IMR-90 (cell line): ENCODE measurements at regions not wholly inside any gene's neighbourhood (a gene's known extent, or its start where the extent isn't known, plus 50 kb on each side); places are given as distances from the start of the nearest gene placed in this dataset.

Experiments
- ATAC-seq: fragments of 200-7000 bp; cut with Tn5 transposase; 2 replicates; pipeline ENCODE4 v1.9.1; 2020; ENCODE audit warnings: low read depth, mild to moderate bottlenecking, moderate library complexity
- BruUV-seq: library from RNA; stranded (reverse); fragments of 400-500 nt; replicated peaks from 2 replicates; lab custom pipeline; 2021; lab: Mats Ljungman, UMichigan
- CTCF ChIA-PET: fragments of 300-600 bp; formaldehyde crosslinking; extraction: SDS; loops from one replicate; lab custom pipeline; 2021; ENCODE audit warnings: antibody characterized with exemption; lab: Yijun Ruan, JAX
- POLR2A ChIA-PET: fragments of 300-600 bp; sonication (Branson Sonifier 250); formaldehyde crosslinking; loops from one replicate; lab custom pipeline; 2022; ENCODE audit warnings: antibody characterized with exemption; ENCODE audit not compliant: unreplicated experiment; lab: Charles Lee
- DNase-seq: peaks from one replicate; pipeline ENCODE4 v3.0.0; 2013
- H2AFZ ChIP-seq: replicated peaks from 2 replicates; pipeline ENCODE3; 2013; ENCODE audit warnings: low read length, mild to moderate bottlenecking; ENCODE audit not compliant: poor library complexity
- H2AK5ac ChIP-seq: 2 replicates; pipeline ENCODE4 v1.6.1; 2013; ENCODE audit warnings: low read depth, low read length, inconsistent platforms
- H2AK9ac ChIP-seq: replicated peaks from 2 replicates; pipeline ENCODE3; 2013; ENCODE audit warnings: mild to moderate bottlenecking, low read depth, low read length, moderate library complexity; ENCODE audit not compliant: poor library complexity
- H2BK120ac ChIP-seq: 2 replicates; pipeline ENCODE4 v1.6.1; 2013; ENCODE audit warnings: low read depth, low read length, inconsistent platforms
- H2BK15ac ChIP-seq: 3 replicates; pipeline ENCODE4 v1.6.1; 2013; ENCODE audit warnings: low read depth, low read length, inconsistent platforms
- H2BK20ac ChIP-seq: 2 replicates; pipeline ENCODE4 v1.6.1; 2013; ENCODE audit warnings: low read depth, mild to moderate bottlenecking, inconsistent platforms, low read length, moderate library complexity
- H2BK5ac ChIP-seq: 2 replicates; pipeline ENCODE4 v1.6.1; 2013; ENCODE audit warnings: mild to moderate bottlenecking, low read depth, low read length, inconsistent platforms; ENCODE audit not compliant: poor library complexity, severe bottlenecking
- H3K14ac ChIP-seq: replicated peaks from 2 replicates; pipeline ENCODE4 v1.6.1; 2013; ENCODE audit warnings: low read depth, low read length, inconsistent platforms
- H3K18ac ChIP-seq: 2 replicates; pipeline ENCODE4 v1.6.1; 2013; ENCODE audit warnings: low read depth, low read length, control low read depth
- H3K23ac ChIP-seq: 2 replicates; pipeline ENCODE4 v1.6.1; 2013; ENCODE audit warnings: low read depth, low read length, inconsistent platforms
- H3K27ac ChIP-seq: 2 replicates; pipeline ENCODE4 v1.5.1; 2013; ENCODE audit warnings: mild to moderate bottlenecking, control low read depth, low read length; ENCODE audit not compliant: insufficient read depth
- H3K27me3 ChIP-seq: 2 replicates; pipeline ENCODE4 v1.6.1; 2013; ENCODE audit warnings: low read length; ENCODE audit not compliant: control insufficient read depth, insufficient read depth
- H3K36me3 ChIP-seq: 2 replicates; pipeline ENCODE4 v1.6.1; 2013; ENCODE audit warnings: low read length, mixed read lengths; ENCODE audit not compliant: control insufficient read depth, insufficient read depth
- H3K4ac ChIP-seq: 2 replicates; pipeline ENCODE4 v1.6.1; 2013; ENCODE audit warnings: low read depth, low read length, inconsistent platforms
- H3K4me1 ChIP-seq: 2 replicates; pipeline ENCODE4 v1.6.1; 2013; ENCODE audit warnings: low read length, mixed read lengths; ENCODE audit not compliant: control insufficient read depth, insufficient read depth
- H3K4me2 ChIP-seq: 2 replicates; pipeline ENCODE4 v1.6.1; 2013; ENCODE audit warnings: low read depth, mild to moderate bottlenecking, control low read depth, low read length, moderate library complexity
- H3K4me3 ChIP-seq: 2 replicates; pipeline ENCODE4 v1.5.1; 2013; ENCODE audit warnings: low read depth, mild to moderate bottlenecking, control low read depth, low read length, moderate library complexity; ENCODE audit not compliant: insufficient read depth
- H3K56ac ChIP-seq: 2 replicates; pipeline ENCODE4 v1.6.1; 2013; ENCODE audit warnings: low read length, inconsistent platforms; ENCODE audit not compliant: insufficient read depth; ENCODE audit errors: extremely low read depth
- H3K79me1 ChIP-seq, 2 experiments: 2 replicates each; pipeline ENCODE4 v1.6.1; 2013; ENCODE audit warnings: low read length in 2 of 2, inconsistent platforms in 1 of 2, low read depth in 1 of 2
- H3K9ac ChIP-seq: 2 replicates; pipeline ENCODE4 v1.6.1; 2013; ENCODE audit warnings: low read depth, low read length, control low read depth
- H3K9me1 ChIP-seq: 2 replicates; pipeline ENCODE4 v1.6.1; 2013; ENCODE audit warnings: low read length, inconsistent platforms; ENCODE audit not compliant: insufficient read depth
- H3K9me3 ChIP-seq: 2 replicates; pipeline ENCODE4 v1.6.1; 2013; ENCODE audit warnings: low read length; ENCODE audit not compliant: control insufficient read depth, insufficient read depth
- H4K20me1 ChIP-seq: 2 replicates; pipeline ENCODE4 v1.6.1; 2013; ENCODE audit warnings: low read length, inconsistent platforms; ENCODE audit not compliant: insufficient read depth
- H4K5ac ChIP-seq: 2 replicates; pipeline ENCODE4 v1.6.1; 2013; ENCODE audit warnings: mild to moderate bottlenecking, low read depth, low read length, control low read depth
- H4K8ac ChIP-seq, 2 experiments: 2 replicates each; pipeline ENCODE4 v1.6.1; 2013; ENCODE audit warnings: low read depth in 2 of 2, low read length in 2 of 2, control low read depth in 1 of 2, inconsistent platforms in 1 of 2
- H4K91ac ChIP-seq: 2 replicates; pipeline ENCODE4 v1.6.1; 2013; ENCODE audit warnings: low read depth, low read length, inconsistent platforms; ENCODE audit not compliant: insufficient read depth
- BHLHE40 ChIP-seq: fragments of 150-350 bp; IDR thresholded peaks from 2 replicates; pipeline ENCODE4 v1.6.1; 2016; ENCODE audit warnings: mild to moderate bottlenecking, low read depth, low read length
- CEBPB ChIP-seq: IDR thresholded peaks from 2 replicates; pipeline ENCODE4 v1.6.1; 2012; ENCODE audit warnings: low read depth, low read length, improper control_type of control experiment
- CHD1 ChIP-seq: IDR thresholded peaks from 2 replicates; pipeline ENCODE4 v1.6.1; 2012; ENCODE audit warnings: low read depth, low read length, improper control_type of control experiment
- MAFK ChIP-seq: IDR thresholded peaks from 2 replicates; pipeline ENCODE4 v1.6.1; 2012; ENCODE audit warnings: low read depth, low read length, improper control_type of control experiment
- MAZ ChIP-seq: IDR thresholded peaks from 2 replicates; pipeline ENCODE4 v1.6.1; 2012; ENCODE audit warnings: low read depth, mild to moderate bottlenecking, low read length, improper control_type of control experiment, moderate library complexity, borderline replicate concordance
- MXI1 ChIP-seq: IDR thresholded peaks from 2 replicates; pipeline ENCODE4 v1.6.1; 2012; ENCODE audit warnings: low read depth, mild to moderate bottlenecking, low read length, moderate library complexity, borderline replicate concordance
- NFE2L2 ChIP-seq: fragments of 150-350 bp; IDR thresholded peaks from 2 replicates; pipeline ENCODE4 v1.6.1; 2016; ENCODE audit warnings: low read depth, mild to moderate bottlenecking, low read length
- POLR2A ChIP-seq: IDR thresholded peaks from 2 replicates; pipeline ENCODE4 v1.6.1; 2012; ENCODE audit warnings: mild to moderate bottlenecking, low read depth, low read length
- RAD21 ChIP-seq: IDR thresholded peaks from 2 replicates; pipeline ENCODE4 v1.6.1; 2012; ENCODE audit warnings: low read length, improper control_type of control experiment
- RFX5 ChIP-seq: IDR thresholded peaks from 2 replicates; pipeline ENCODE4 v1.8.0; 2012; ENCODE audit warnings: low read depth, mild to moderate bottlenecking, low read length, moderate library complexity
- SMC3 ChIP-seq: fragments of 150-350 bp; IDR thresholded peaks from 2 replicates; pipeline ENCODE4 v1.6.1; 2016; ENCODE audit warnings: low read depth, mild to moderate bottlenecking, antibody characterized with exemption, low read length, moderate library complexity
- WGBS, 2 experiments: methylation state at CpG; one replicate each; pipeline versions ENCODE4 v1.1.5 to v1.1.7; 2013; ENCODE audit warnings: missing lambda C conversion rate in 2 of 2; ENCODE audit not compliant: insufficient read length in 1 of 2; ENCODE audit errors: extremely low coverage in 2 of 2; 5-methylcytosine and 5-hydroxymethylcytosine counted together
- dilution Hi-C: fragments of 300-500 bp; cut with HindIII; formaldehyde crosslinking; loops from one replicate; pipeline ENCODE4 v1.14.3; 2018; ENCODE audit warnings: low sequenced_read_pairs; ENCODE audit not compliant: unreplicated experiment
- in situ Hi-C: fragments of 300-500 bp; cut with MboI; formaldehyde crosslinking; loops from 3 replicates; pipeline ENCODE4 v1.14.3; 2019; ENCODE audit warnings: low sequenced_read_pairs, inconsistent platforms, mixed read lengths
- intact Hi-C: fragments of 100-400 bp; cut with micrococcal nuclease; formaldehyde crosslinking; loops from 2 replicates; pipeline ENCODE4 v1.10.0; 2022
- TF ChIP-seq, protein P1 (sequence below): fragments of 150-350 bp; IDR thresholded peaks from 2 replicates; pipeline ENCODE4 v1.6.1; 2017; ENCODE audit warnings: mild to moderate bottlenecking, antibody characterized with exemption, low read length, low read depth
- TF ChIP-seq, protein P2 (sequence below): fragments of 150-350 bp; IDR thresholded peaks from 2 replicates; pipeline ENCODE4 v1.6.1; 2016; ENCODE audit warnings: low read depth, mild to moderate bottlenecking, low read length, moderate library complexity, borderline replicate concordance
- TF ChIP-seq, protein P3 (sequence below): conservative IDR thresholded peaks from 2 replicates; pipeline ENCODE4 v1.5.1; 2012; ENCODE audit warnings: mild to moderate bottlenecking, low read depth, low read length, improper control_type of control experiment

DNA sequence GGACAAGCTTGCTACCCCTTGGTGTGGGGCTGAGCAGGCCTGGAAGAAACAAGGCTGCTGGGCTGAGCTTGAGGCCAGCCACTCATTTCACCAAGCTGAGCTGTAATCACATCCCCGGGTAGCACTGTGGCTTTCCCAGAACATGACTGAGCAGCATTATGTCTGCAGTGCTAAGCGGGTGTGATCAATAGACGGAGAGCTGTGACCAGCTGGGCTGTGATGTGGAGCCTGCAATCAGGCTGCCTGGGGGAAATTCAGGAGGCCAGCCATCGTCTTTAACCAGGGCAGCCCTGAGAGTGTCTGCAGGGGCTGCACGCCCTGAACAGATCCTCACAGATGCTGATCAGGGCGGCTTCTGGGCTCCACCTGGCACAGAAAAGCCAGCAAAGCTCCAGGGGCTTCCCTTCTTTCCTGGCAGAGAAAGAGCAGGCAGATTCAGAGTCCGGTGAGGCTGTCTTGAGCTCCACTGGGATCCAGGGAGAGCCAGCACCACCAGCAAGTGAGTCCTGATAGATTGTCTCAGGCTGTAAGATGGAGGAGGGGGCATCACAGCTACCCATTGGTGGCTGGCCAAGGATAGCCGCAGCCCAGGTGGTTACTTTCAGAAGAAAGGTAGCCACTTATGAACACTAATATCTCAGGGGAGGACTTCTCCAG, 165.9 kb downstream of the NRN1 start:
- POLR2A ChIA-PET: no interaction called here
- Histone ChIP-seq H3K27ac (no peak overlapping the region), H3K23ac (no peak overlapping the region), H4K8ac (no peak overlapping the region), H2AFZ (no peak overlapping the region), H2BK5ac (no peak overlapping the region), H3K9ac (no peak overlapping the region), H3K9me3 (peaks cover 3% of the 10 kb centered on the region; the same call in 1 of the 2 replicates), H3K79me1 (no peaks in the 10 kb centered on the region), H2BK120ac (no peak overlapping the region), H3K18ac (no peak overlapping the region), H2BK15ac (no peak overlapping the region), H3K4me2 (no peak overlapping the region), H3K4me3 (no peak overlapping the region), H3K27me3 (no peaks in the 10 kb centered on the region), H3K56ac (no peak overlapping the region), H2AK5ac (no peak overlapping the region), H2BK20ac (no peak overlapping the region), H3K4me1 (no peaks in the 10 kb centered on the region), H3K14ac (no peak overlapping the region), H4K5ac (no peak overlapping the region), H3K4ac (no peak overlapping the region), H4K91ac (no peak overlapping the region), H3K9me1 (no peaks in the 10 kb centered on the region), H3K36me3 (no peaks in the 10 kb centered on the region), H4K20me1 (no peaks in the 10 kb centered on the region), H2AK9ac (no peak overlapping the region)
- in situ Hi-C loops (no loop called here), dilution Hi-C loops (no loop called here), intact Hi-C loops (no loop called here)
- CTCF ChIA-PET: no interaction called here
- ATAC-seq (no peak), DNase-seq (no peak)
- BruUV-seq: no TSS peak
- WGBS, 2 experiments: 54% methylated on average over 4 of the region's 8 CpGs; no CpG with 5 or more reads in 1 of the 2 experiments
- TF ChIP-seq MAZ (no peak), MAFK (no peak), RAD21 (no peak), MXI1 (no peak), RFX5 (no peak), POLR2A (no peak), CEBPB (no peak), SMC3 (no peak), BHLHE40 (no peak), NFE2L2 (no peak), CHD1 (no peak)
- TF ChIP-seq, protein P1, sequence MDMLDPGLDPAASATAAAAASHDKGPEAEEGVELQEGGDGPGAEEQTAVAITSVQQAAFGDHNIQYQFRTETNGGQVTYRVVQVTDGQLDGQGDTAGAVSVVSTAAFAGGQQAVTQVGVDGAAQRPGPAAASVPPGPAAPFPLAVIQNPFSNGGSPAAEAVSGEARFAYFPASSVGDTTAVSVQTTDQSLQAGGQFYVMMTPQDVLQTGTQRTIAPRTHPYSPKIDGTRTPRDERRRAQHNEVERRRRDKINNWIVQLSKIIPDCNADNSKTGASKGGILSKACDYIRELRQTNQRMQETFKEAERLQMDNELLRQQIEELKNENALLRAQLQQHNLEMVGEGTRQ: no peak
- TF ChIP-seq, protein P2, sequence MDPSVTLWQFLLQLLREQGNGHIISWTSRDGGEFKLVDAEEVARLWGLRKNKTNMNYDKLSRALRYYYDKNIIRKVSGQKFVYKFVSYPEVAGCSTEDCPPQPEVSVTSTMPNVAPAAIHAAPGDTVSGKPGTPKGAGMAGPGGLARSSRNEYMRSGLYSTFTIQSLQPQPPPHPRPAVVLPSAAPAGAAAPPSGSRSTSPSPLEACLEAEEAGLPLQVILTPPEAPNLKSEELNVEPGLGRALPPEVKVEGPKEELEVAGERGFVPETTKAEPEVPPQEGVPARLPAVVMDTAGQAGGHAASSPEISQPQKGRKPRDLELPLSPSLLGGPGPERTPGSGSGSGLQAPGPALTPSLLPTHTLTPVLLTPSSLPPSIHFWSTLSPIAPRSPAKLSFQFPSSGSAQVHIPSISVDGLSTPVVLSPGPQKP: no peak
- TF ChIP-seq, protein P3, sequence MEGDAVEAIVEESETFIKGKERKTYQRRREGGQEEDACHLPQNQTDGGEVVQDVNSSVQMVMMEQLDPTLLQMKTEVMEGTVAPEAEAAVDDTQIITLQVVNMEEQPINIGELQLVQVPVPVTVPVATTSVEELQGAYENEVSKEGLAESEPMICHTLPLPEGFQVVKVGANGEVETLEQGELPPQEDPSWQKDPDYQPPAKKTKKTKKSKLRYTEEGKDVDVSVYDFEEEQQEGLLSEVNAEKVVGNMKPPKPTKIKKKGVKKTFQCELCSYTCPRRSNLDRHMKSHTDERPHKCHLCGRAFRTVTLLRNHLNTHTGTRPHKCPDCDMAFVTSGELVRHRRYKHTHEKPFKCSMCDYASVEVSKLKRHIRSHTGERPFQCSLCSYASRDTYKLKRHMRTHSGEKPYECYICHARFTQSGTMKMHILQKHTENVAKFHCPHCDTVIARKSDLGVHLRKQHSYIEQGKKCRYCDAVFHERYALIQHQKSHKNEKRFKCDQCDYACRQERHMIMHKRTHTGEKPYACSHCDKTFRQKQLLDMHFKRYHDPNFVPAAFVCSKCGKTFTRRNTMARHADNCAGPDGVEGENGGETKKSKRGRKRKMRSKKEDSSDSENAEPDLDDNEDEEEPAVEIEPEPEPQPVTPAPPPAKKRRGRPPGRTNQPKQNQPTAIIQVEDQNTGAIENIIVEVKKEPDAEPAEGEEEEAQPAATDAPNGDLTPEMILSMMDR: no peak
